GM21515 (cell line): ENCODE measurements at regions not wholly inside any gene's neighbourhood (a gene's known extent, or its start where the extent isn't known, plus 50 kb on each side); places are given as distances from the start of the nearest gene placed in this dataset.
A peak's percentile ranks its signal among the peaks of the same experiment; 100 is the strongest.
"Not testable (repeated sequence)": the region's sequence is repeated elsewhere in the genome, so short reads cannot be mapped to it uniquely, and the experiment has no call there.

ENCODE experiments used
- ATAC-seq: cut with Tn5 transposase; IDR thresholded peaks from one replicate; pipeline ENCODE4 v1.9.1; 2021; ENCODE audit not compliant: unreplicated experiment

GRCh38 chr3:5732081-5732480 lies 544.6 kb downstream of the EDEM1 start:
- ATAC-seq: no peak

GRCh38 chr3:5733995-5734394 lies 546.5 kb downstream of the EDEM1 start:
- ATAC-seq: no peak

- ATAC-seq: no peak
These were observed 548.4 kb downstream of the EDEM1 start for GRCh38 chr3:5735896-5736295.

- no peak for ATAC-seq
These were observed 551.9 kb downstream of the EDEM1 start for GRCh38 chr3:5739299-5739935.

- no peak for ATAC-seq
These were observed 552.4 kb downstream of the EDEM1 start for GRCh38 chr3:5739949-5740348.

- ATAC-seq: no peak
These were observed 553.5 kb downstream of the EDEM1 start for GRCh38 chr3:5741017-5741416.

- ATAC-seq: no peak
These were observed 562.6 kb downstream of the EDEM1 start for GRCh38 chr3:5750091-5750490.

- no peak for ATAC-seq
These were observed 563.5 kb downstream of the EDEM1 start for GRCh38 chr3:5750874-5751640.

GRCh38 chr3:5754602-5755001 lies 567.1 kb downstream of the EDEM1 start:
- ATAC-seq: peak; percentile 71

GRCh38 chr3:5756443-5756842 lies 568.9 kb downstream of the EDEM1 start:
- no peak for ATAC-seq

GRCh38 chr3:5757213-5757804 lies 569.8 kb downstream of the EDEM1 start:
- ATAC-seq: no peak

- no peak for ATAC-seq
These were observed 571.2 kb downstream of the EDEM1 start for GRCh38 chr3:5758699-5759098.

GRCh38 chr3:5762506-5762905 lies 575.0 kb downstream of the EDEM1 start:
- no peak for ATAC-seq

- no peak for ATAC-seq
These were observed 579.3 kb downstream of the EDEM1 start for GRCh38 chr3:5766848-5767247.

- no peak for ATAC-seq
These were observed 579.8 kb downstream of the EDEM1 start for GRCh38 chr3:5767304-5767703.

GRCh38 chr3:5768281-5768945 lies 580.9 kb downstream of the EDEM1 start:
- ATAC-seq: no peak

GRCh38 chr3:5769825-5770224 lies 582.3 kb downstream of the EDEM1 start:
- no peak for ATAC-seq

GRCh38 chr3:5774337-5774736 lies 586.8 kb downstream of the EDEM1 start:
- no peak for ATAC-seq

- ATAC-seq: not testable (repeated sequence)
These were observed 587.6 kb downstream of the EDEM1 start for GRCh38 chr3:5775100-5775499.

- ATAC-seq: no peak
These were observed 597.2 kb downstream of the EDEM1 start for GRCh38 chr3:5784690-5785089.

GRCh38 chr3:5787861-5788488 lies 600.5 kb downstream of the EDEM1 start:
- ATAC-seq: no peak
